ENCODE measurements at regions not wholly inside any gene's neighbourhood (a gene's known extent, or its start where the extent isn't known, plus 50 kb on each side); places are given as distances from the start of the nearest gene placed in this dataset.

GRCh38 chr14:104285508-104285840 is 147.1 kb downstream of the KIF26A start:
- Histone ChIP-seq H3K9me3 (ENCODE audit: control insufficient read depth in 1 of 2, insufficient read depth in 1 of 2, low read depth in 1 of 2, low read length in 2 of 2) (no peaks in the 10 kb centered on the region), H3K79me2 (ENCODE audit: insufficient read depth, low read length) (no peaks in the 10 kb centered on the region), H3K36me3 (ENCODE audit: control insufficient read depth in 1 of 2, insufficient read depth in 2 of 2, low read length in 2 of 2) (no peaks in the 10 kb centered on the region), H3K9ac (ENCODE audit: low read length) (no peak overlapping the region), H2AFZ (ENCODE audit: low read depth, low read length, poor library complexity, severe bottlenecking) (no peak overlapping the region), H3K9me2 (ENCODE audit: insufficient read depth) (no peaks in the 10 kb centered on the region), H3K27ac (ENCODE audit: low read depth, low read length) (no peak overlapping the region), H4K20me1 (ENCODE audit: insufficient read depth) (no peaks in the 10 kb centered on the region), H3K4me2 (ENCODE audit: low read length) (no peak overlapping the region), H3K4me3 (replicated peaks in 1 of 2; ENCODE audit: low read depth in 1 of 2, low read length in 2 of 2) (no peak overlapping the region), H3K27me3 (ENCODE audit: insufficient read depth, low read length) (no peaks in the 10 kb centered on the region), H3K4me1 (ENCODE audit: control insufficient read depth in 1 of 2, insufficient read depth in 2 of 2, low read length in 2 of 2) (no peaks in the 10 kb centered on the region)
- BruUV-seq (replicated peaks): no TSS peak
- no peak for TF ChIP-seq TCF7L2 (IDR thresholded peaks at IDR 0.05; ENCODE audit: borderline replicate concordance, extremely low read depth, insufficient read depth, insufficient read length)
- no peak for TF ChIP-seq CTCF (IDR thresholded peaks at IDR 0.05 in 2 of 3, conservative IDR thresholded peaks at IDR 0.05 in 1 of 3; ENCODE audit: borderline replicate concordance in 1 of 3, insufficient read depth in 1 of 3, low read depth in 2 of 3, low read length in 2 of 3)
- TF ChIP-seq JUND (IDR thresholded peaks at IDR 0.05): no peak
- no peak for TF ChIP-seq SRF (IDR thresholded peaks at IDR 0.05; ENCODE audit: low read depth)
- TF ChIP-seq POLR2A (IDR thresholded peaks at IDR 0.05; ENCODE audit: borderline replicate concordance, extremely low read depth, insufficient read depth, insufficient read length): no peak
- TF ChIP-seq CBX3 (IDR thresholded peaks at IDR 0.05; ENCODE audit: low read depth): no peak
- ChIA-PET RAD21 (ENCODE audit: low non-redundant PET in 1 of 2, low total read pairs in 2 of 2, uncharacterized antibody in 2 of 2, unreplicated experiment in 2 of 2) (no interaction called here), CTCF (no interaction called here), POLR2A (no interaction called here)
- DNase-seq (ENCODE audit: low read depth, low spot score): no peak
- intact Hi-C loops (cut with micrococcal nuclease): no loop called here
- no peak for ATAC-seq

- Histone ChIP-seq H3K4me1 (ENCODE audit: control insufficient read depth in 1 of 2, insufficient read depth in 2 of 2, low read length in 2 of 2) (no peaks in the 10 kb centered on the region), H3K27me3 (ENCODE audit: insufficient read depth, low read length) (no peaks in the 10 kb centered on the region), H3K9ac (ENCODE audit: low read length) (no peak overlapping the region), H3K27ac (ENCODE audit: low read depth, low read length) (no peak overlapping the region), H3K36me3 (ENCODE audit: control insufficient read depth in 1 of 2, insufficient read depth in 2 of 2, low read length in 2 of 2) (no peaks in the 10 kb centered on the region), H2AFZ (ENCODE audit: low read depth, low read length, poor library complexity, severe bottlenecking) (no peak overlapping the region), H3K9me3 (ENCODE audit: control insufficient read depth in 1 of 2, insufficient read depth in 1 of 2, low read depth in 1 of 2, low read length in 2 of 2) (no peaks in the 10 kb centered on the region), H3K79me2 (ENCODE audit: insufficient read depth, low read length) (no peaks in the 10 kb centered on the region), H3K9me2 (ENCODE audit: insufficient read depth) (no peaks in the 10 kb centered on the region), H4K20me1 (ENCODE audit: insufficient read depth) (no peaks in the 10 kb centered on the region), H3K4me2 (ENCODE audit: low read length) (no peak overlapping the region), H3K4me3 (replicated peaks in 1 of 2; ENCODE audit: low read depth in 1 of 2, low read length in 2 of 2) (no peak overlapping the region)
- TF ChIP-seq REST (IDR thresholded peaks at IDR 0.05; ENCODE audit: low read depth): no peak
- no peak for TF ChIP-seq SRF (IDR thresholded peaks at IDR 0.05; ENCODE audit: low read depth)
- no peak for TF ChIP-seq MAX (IDR thresholded peaks at IDR 0.05)
- no peak for TF ChIP-seq CTCF (IDR thresholded peaks at IDR 0.05 in 2 of 3, conservative IDR thresholded peaks at IDR 0.05 in 1 of 3; ENCODE audit: borderline replicate concordance in 1 of 3, insufficient read depth in 1 of 3, low read depth in 2 of 3, low read length in 2 of 3)
- TF ChIP-seq EGR1 (IDR thresholded peaks at IDR 0.05; ENCODE audit: low read depth): no peak
- no peak for TF ChIP-seq CBX3 (IDR thresholded peaks at IDR 0.05; ENCODE audit: low read depth)
- DNase-seq (ENCODE audit: low read depth, low spot score) (no peak), ATAC-seq (no peak)
- POLR2A ChIA-PET: no interaction called here
- RAD21 ChIA-PET (ENCODE audit: low non-redundant PET in 1 of 2, low total read pairs in 2 of 2, uncharacterized antibody in 2 of 2, unreplicated experiment in 2 of 2): no interaction called here
- no TSS peak for BruUV-seq (replicated peaks)
- CTCF ChIA-PET: no interaction called here
- intact Hi-C loops (cut with micrococcal nuclease): no loop called here
These were observed 147.7 kb downstream of the KIF26A start for GRCh38 chr14:104286086-104286485.
